Fibroblast of lung (primary cell): ENCODE measurements at regions not wholly inside any gene's neighbourhood (a gene's known extent, or its start where the extent isn't known, plus 50 kb on each side); places are given as distances from the start of the nearest gene placed in this dataset.

ENCODE experiments used
- DNase-seq, 2 donors: peaks; one replicate each; pipeline versions ENCODE4 v3.0.0 to v3.0.0-alpha.2; 2010; ENCODE audit warnings: low read depth in 2 of 2
- H2AFZ ChIP-seq: 2 replicates; pipeline ENCODE4 v1.5.1; 2012; ENCODE audit warnings: low read length, control low read depth, inconsistent platforms
- H3K27ac ChIP-seq: 2 replicates; pipeline ENCODE4 v1.5.1; 2011; ENCODE audit warnings: low read length, control low read depth; ENCODE audit not compliant: insufficient read depth
- H3K27me3 ChIP-seq: 2 replicates; pipeline ENCODE4 v1.5.1; 2011; ENCODE audit warnings: mild to moderate bottlenecking, low read length; ENCODE audit not compliant: control insufficient read depth, insufficient read depth
- H3K36me3 ChIP-seq: 2 replicates; pipeline ENCODE4 v1.5.1; 2011; ENCODE audit warnings: low read length; ENCODE audit not compliant: control insufficient read depth, insufficient read depth
- H3K4me1 ChIP-seq: 2 replicates; pipeline ENCODE4 v1.5.1; 2011; ENCODE audit warnings: low read length; ENCODE audit not compliant: control insufficient read depth, insufficient read depth; ENCODE audit errors: extremely low read depth
- H3K4me2 ChIP-seq: 2 replicates; pipeline ENCODE4 v1.5.1; 2011; ENCODE audit warnings: low read length, control low read depth; ENCODE audit not compliant: insufficient read depth; ENCODE audit errors: extremely low read depth
- H3K4me3 ChIP-seq, 4 experiments: fragments of 200-600 bp in 1 of 4; sonication (generic) in 1 of 4; replicated peaks in 1 of 4; 2 replicates each; pipeline ENCODE4 v1.5.1; 2011 to 2016; ENCODE audit warnings: low read length in 4 of 4, low read depth in 3 of 4, mild to moderate bottlenecking in 3 of 4, control low read depth in 2 of 4, inconsistent platforms in 1 of 4, mixed read lengths in 1 of 4; ENCODE audit not compliant: insufficient read depth in 1 of 4; ENCODE audit errors: control extremely low read depth in 1 of 4
- H3K79me2 ChIP-seq: 2 replicates; pipeline ENCODE4 v1.5.1; 2012; ENCODE audit warnings: mild to moderate bottlenecking, low read length, inconsistent platforms; ENCODE audit not compliant: control insufficient read depth, insufficient read depth
- H3K9ac ChIP-seq: 2 replicates; pipeline ENCODE4 v1.5.1; 2011; ENCODE audit warnings: mild to moderate bottlenecking, low read length, control low read depth; ENCODE audit not compliant: insufficient read depth
- H3K9me3 ChIP-seq: 2 replicates; pipeline ENCODE4 v1.5.1; 2012; ENCODE audit warnings: low read depth, low read length; ENCODE audit not compliant: control insufficient read depth, insufficient read depth
- H4K20me1 ChIP-seq: 2 replicates; pipeline ENCODE4 v1.5.1; 2011; ENCODE audit warnings: low read length; ENCODE audit not compliant: control insufficient read depth, insufficient read depth; ENCODE audit errors: extremely low read depth
- CTCF ChIP-seq, 2 donors: IDR thresholded peaks in 1 of 2; conservative IDR thresholded peaks in 1 of 2; 1 replicate in 1 of 2; 2 replicates in 1 of 2; pipeline ENCODE4 v1.5.1; 2011 to 2012; ENCODE audit warnings: low read length in 2 of 2, control low read depth in 1 of 2, inconsistent platforms in 1 of 2, low read depth in 1 of 2, mild to moderate bottlenecking in 1 of 2
- EZH2 ChIP-seq: IDR thresholded peaks from 2 replicates; pipeline ENCODE4 v1.5.1; 2012; ENCODE audit warnings: low read length, control low read depth, mild to moderate bottlenecking; ENCODE audit errors: missing control alignments

DNA sequence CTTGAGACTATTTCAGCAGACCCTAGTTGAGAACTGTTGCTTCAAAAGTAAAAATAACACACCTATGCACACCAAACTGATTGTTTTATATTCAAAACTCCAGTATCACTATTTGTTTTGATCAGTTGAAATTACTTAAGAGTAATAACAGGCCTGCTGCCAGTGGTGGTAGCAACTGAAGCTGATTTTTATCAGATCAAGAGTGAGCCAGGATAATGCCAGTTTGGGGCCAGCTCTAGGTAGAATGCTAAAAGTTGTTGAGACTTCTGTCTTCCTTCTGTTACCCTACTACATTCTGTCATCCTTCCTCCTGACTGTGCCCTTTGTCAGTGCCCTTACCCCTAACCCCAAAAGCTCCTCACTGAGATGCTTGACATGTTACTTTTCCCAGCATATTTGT lies 228.7 kb upstream of the SPRY1 start:
- H4K20me1 ChIP-seq: no peaks in the 10 kb centered on the region
- H3K27me3 ChIP-seq: no peaks in the 10 kb centered on the region
- H3K79me2 ChIP-seq: no peaks in the 10 kb centered on the region
- no peak overlapping the region for H2AFZ ChIP-seq
- TF ChIP-seq EZH2 (no peak), CTCF (conservative IDR thresholded peaks at IDR 0.05 in 1 of 2, IDR thresholded peaks at IDR 0.05 in 1 of 2; ENCODE audit: low read depth in 1 of 2, low read length in 2 of 2) (no peak)
- H3K9ac ChIP-seq: no peak overlapping the region
- no peak overlapping the region for H3K4me3 ChIP-seq
- H3K4me2 ChIP-seq: no peak overlapping the region
- H3K4me1 ChIP-seq: no peaks in the 10 kb centered on the region
- DNase-seq: no peak
- H3K27ac ChIP-seq: no peak overlapping the region
- H3K9me3 ChIP-seq: no peaks in the 10 kb centered on the region
- no peaks in the 10 kb centered on the region for H3K36me3 ChIP-seq

DNA sequence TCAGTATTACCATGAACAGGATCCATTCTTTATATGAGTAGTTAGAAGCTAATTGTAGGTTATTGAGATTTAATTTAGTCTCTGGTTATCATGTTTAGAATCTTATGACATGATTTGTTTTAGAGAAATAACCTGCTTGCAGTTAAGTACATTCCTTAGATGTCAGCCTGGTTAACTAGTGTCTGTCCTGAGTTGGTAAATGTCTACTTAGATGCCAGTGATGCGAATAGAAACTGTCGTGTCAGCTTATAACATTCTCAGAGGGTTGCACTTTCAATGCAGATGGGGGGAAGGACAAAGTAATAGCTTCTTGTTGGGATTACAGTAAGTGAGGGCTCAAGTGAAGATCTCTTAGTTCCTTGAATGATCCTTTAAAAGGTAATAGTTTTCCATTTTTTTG lies 227.8 kb upstream of the SPRY1 start:
- Histone ChIP-seq H3K27me3 (no peaks in the 10 kb centered on the region), H3K27ac (no peak overlapping the region), H3K9ac (no peak overlapping the region), H3K4me2 (no peak overlapping the region), H4K20me1 (no peaks in the 10 kb centered on the region), H3K9me3 (no peaks in the 10 kb centered on the region), H3K4me1 (no peaks in the 10 kb centered on the region), H3K4me3 (no peak overlapping the region), H3K36me3 (no peaks in the 10 kb centered on the region), H2AFZ (no peak overlapping the region), H3K79me2 (no peaks in the 10 kb centered on the region)
- no peak for TF ChIP-seq EZH2
- TF ChIP-seq CTCF (conservative IDR thresholded peaks at IDR 0.05 in 1 of 2, IDR thresholded peaks at IDR 0.05 in 1 of 2; ENCODE audit: low read depth in 1 of 2, low read length in 2 of 2): no peak
- peak in 1 of 2 donors; percentile 36 for DNase-seq

- TF ChIP-seq EZH2 (no peak), CTCF (conservative IDR thresholded peaks at IDR 0.05 in 1 of 2, IDR thresholded peaks at IDR 0.05 in 1 of 2; ENCODE audit: low read depth in 1 of 2, low read length in 2 of 2) (no peak)
- no peak overlapping the region for H3K4me2 ChIP-seq
- H3K36me3 ChIP-seq: no peaks in the 10 kb centered on the region
- H3K79me2 ChIP-seq: no peaks in the 10 kb centered on the region
- no peaks in the 10 kb centered on the region for H3K4me1 ChIP-seq
- no peaks in the 10 kb centered on the region for H3K9me3 ChIP-seq
- no peaks in the 10 kb centered on the region for H3K27me3 ChIP-seq
- no peak overlapping the region for H3K9ac ChIP-seq
- H3K4me3 ChIP-seq: no peak overlapping the region
- peak in 1 of 2 donors; percentile 25 for DNase-seq
- no peaks in the 10 kb centered on the region for H4K20me1 ChIP-seq
- no peak overlapping the region for H2AFZ ChIP-seq
- H3K27ac ChIP-seq: no peak overlapping the region
These were observed 225.8 kb upstream of the SPRY1 start for GRCh38 chr4:123170843-123171242.
